ENCODE measurements at regions not wholly inside any gene's neighbourhood (a gene's known extent, or its start where the extent isn't known, plus 50 kb on each side); places are given as distances from the start of the nearest gene placed in this dataset.

DNA sequence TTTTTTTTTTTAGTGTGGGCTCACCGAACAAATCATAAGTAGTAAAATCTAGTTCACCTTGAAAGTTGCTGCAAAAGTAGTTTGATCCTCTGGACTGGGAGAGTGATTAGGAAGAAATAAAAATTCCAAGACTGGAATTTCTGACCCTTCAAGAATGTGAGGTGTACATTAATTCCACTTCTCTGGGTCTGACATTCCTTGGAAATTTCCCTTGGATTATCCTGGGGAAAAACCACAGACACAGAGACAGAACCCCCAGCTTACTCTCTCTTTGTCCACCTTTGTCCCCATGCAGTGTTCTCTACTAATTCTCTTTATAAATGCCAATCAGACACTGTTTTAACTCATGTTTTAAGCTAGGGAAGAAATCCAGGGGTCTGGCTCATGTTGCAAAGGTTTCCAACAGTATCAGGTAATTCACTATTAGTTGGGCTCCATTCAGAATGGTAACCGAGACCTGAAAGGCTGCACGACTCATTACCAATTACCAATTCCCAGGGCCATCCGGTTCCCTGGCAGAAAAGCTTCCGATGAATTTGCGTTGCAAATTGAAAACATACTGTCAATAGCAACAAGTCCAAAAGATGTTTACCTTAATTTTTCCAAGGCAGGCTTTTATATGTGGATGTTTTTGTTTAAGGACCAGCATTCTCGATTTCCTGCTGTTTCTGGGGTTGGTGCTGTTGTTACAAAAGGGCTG lies 86.3 kb downstream of the BAMBI start:
- TF ChIP-seq, protein P1, sequence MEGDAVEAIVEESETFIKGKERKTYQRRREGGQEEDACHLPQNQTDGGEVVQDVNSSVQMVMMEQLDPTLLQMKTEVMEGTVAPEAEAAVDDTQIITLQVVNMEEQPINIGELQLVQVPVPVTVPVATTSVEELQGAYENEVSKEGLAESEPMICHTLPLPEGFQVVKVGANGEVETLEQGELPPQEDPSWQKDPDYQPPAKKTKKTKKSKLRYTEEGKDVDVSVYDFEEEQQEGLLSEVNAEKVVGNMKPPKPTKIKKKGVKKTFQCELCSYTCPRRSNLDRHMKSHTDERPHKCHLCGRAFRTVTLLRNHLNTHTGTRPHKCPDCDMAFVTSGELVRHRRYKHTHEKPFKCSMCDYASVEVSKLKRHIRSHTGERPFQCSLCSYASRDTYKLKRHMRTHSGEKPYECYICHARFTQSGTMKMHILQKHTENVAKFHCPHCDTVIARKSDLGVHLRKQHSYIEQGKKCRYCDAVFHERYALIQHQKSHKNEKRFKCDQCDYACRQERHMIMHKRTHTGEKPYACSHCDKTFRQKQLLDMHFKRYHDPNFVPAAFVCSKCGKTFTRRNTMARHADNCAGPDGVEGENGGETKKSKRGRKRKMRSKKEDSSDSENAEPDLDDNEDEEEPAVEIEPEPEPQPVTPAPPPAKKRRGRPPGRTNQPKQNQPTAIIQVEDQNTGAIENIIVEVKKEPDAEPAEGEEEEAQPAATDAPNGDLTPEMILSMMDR (IDR thresholded peaks at IDR 0.05; ENCODE audit: low read length), result no peak
- no peak for TF ChIP-seq EZH2 (IDR thresholded peaks at IDR 0.05; ENCODE audit: borderline replicate concordance, low read length)

Measured in OCI-LY1 (cell line).